H54 (cell line): ENCODE measurements at regions not wholly inside any gene's neighbourhood (a gene's known extent, or its start where the extent isn't known, plus 50 kb on each side); places are given as distances from the start of the nearest gene placed in this dataset.
"Not testable (repeated sequence)": the region's sequence is repeated elsewhere in the genome, so short reads cannot be mapped to it uniquely, and the experiment has no call there.

Source experiments
- DNase-seq: peaks from one replicate; pipeline ENCODE4 v3.0.0; 2011; ENCODE audit warnings: low spot score, mixed read lengths; ENCODE audit not compliant: insufficient read length
- FAIRE-seq: peaks from 3 replicates; lab custom pipeline; 2011; peaks lifted over from hg19 to GRCh38; lab: Jason Lieb, UNC
- POLR2A ChIP-seq: IDR thresholded peaks from 2 replicates; pipeline ENCODE4 v1.6.1; 2011; ENCODE audit warnings: low read depth, mild to moderate bottlenecking, low read length

DNA sequence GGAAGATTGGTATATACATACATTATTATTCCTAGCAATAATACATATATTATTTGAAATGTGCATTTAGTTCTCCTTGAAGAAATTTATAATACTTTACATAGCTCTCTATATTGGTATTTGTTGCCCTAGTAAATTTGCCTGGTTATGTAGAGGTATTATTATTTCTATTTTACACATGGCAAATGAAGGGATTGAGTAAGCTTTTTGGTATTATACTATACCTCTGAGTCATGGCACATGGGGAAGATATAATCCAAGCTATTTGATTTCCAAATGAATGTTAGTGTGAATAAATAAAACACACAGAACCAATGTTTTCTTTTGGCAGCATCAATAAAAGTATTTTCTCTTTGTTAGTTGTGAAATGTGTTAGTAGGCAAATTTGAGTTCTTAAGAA, 409.6 kb upstream of the SLC35B3 start:
- DNase-seq (no peak), FAIRE-seq (no peak)
- no peak for TF ChIP-seq POLR2A

DNA sequence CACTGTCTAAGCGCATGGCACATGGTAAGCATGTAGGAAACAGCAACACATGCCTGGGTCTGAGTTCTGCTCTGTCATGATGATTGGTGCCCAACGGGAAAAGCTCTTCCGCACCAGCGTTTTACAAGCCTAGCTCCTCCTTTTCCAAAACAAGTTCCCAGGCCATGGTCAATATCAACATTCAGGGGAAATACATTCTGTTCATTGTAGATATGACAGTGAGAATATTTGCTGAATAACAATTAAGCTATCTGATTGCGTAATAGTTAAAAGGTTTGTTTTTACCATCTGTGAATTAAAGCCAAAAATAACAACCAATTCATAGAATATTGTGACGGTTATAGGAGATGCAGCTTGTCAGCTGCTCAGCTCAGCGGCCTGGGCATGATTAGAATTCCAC, 404.3 kb upstream of the SLC35B3 start:
- DNase-seq, result no peak
- TF ChIP-seq POLR2A, result no peak
- no peak for FAIRE-seq

DNA sequence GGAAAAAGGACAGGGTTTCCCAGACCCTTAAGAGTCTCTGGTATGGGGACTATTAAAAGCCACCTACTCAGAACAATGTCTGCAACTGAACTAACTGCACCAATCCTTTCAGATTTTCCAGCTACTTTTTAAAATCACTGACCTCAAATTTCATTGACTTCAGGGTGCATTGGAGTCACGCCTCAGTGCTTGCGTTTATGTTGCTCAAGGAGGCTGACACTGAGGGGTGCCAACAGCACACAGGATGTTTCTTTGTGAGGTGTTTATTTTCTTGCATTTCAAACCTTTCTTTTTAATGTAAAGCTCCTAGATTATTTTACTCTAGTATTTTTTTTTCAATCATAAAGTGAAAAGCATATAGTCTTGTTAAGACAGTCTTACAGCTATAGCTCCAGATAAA, 402.0 kb upstream of the SLC35B3 start:
- no peak for TF ChIP-seq POLR2A
- no peak for FAIRE-seq
- no peak for DNase-seq

- FAIRE-seq, DNase-seq: not testable (repeated sequence)
Measured at GRCh38 chr6:8832695-8833094, 397.4 kb upstream of the SLC35B3 start.

GRCh38 chr6:8831366-8832152, 396.2 kb upstream of the SLC35B3 start:
- FAIRE-seq, result no peak
- DNase-seq, result no peak
- TF ChIP-seq POLR2A, result no peak

- DNase-seq (no peak), FAIRE-seq (no peak)
- no peak for TF ChIP-seq POLR2A
Measured at GRCh38 chr6:8830794-8831193, 395.4 kb upstream of the SLC35B3 start.

DNA sequence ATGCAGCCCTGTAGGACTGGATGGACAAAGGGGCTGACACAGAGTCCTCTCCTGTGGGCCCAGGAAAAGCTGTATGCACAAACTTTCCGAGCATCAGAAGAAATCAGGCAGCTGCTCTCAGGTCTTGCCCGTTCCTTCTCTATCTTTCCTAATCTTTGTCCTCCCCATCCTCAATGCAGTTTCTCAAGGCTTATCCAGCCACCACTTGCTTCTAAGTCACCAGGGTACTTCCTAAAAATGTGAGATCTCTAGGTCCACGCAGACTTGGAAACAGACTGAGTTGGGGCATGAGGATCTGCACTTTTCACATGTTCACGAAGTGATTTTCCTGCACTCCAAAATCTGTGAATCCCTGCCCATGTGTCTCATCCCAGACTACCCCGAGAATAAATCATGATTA, 394.5 kb upstream of the SLC35B3 start:
- DNase-seq (no peak), FAIRE-seq (no peak)
- no peak for TF ChIP-seq POLR2A

DNA sequence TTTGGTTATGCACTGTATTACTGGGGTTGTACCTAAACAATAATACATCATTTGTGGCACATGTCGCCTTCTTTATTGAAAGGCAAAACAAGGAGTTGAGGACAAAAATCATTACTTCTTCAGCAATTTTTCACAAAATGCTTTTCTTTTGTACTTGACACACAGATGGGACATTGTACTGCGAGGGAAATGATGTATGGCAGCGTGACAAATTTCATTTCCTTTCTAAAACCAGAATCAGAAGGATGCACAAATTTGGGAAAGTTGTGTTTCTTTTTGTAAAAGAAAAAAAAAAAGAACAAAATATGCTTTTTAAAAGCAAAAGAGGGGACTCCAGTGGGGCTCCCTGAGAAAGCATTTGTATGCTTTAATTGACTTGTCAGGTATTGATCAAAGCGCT, 394.0 kb upstream of the SLC35B3 start:
- no peak for FAIRE-seq
- DNase-seq, result no peak
- no peak for TF ChIP-seq POLR2A

DNA sequence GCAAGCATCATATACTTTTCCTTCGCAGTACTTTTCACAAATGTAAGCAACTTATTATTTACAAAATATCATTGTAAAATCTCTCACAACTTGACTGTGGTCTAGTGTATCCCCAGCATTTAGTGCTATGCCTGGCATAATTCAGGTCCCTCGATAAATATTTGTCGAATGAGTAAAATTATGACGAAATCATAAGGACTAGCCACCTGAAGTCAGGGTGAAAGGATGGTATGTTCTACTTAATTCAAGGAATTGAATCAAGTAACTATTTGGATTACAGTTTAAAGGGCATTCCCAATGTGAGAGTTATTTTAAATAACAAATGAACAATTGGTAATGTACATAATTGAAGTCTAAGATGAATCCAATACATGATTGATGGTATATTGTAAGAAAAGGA, 393.0 kb upstream of the SLC35B3 start:
- TF ChIP-seq POLR2A, result no peak

GRCh38 chr6:8825726-8826125, 390.4 kb upstream of the SLC35B3 start:
- DNase-seq (no peak), FAIRE-seq (no peak)
- TF ChIP-seq POLR2A, result no peak

More for the DNA sequence above, 393.0 kb upstream of the SLC35B3 start:
- DNase-seq, result no peak
- no peak for FAIRE-seq

GRCh38 chr6:8821981-8822381, 386.6 kb upstream of the SLC35B3 start:
- no peak for FAIRE-seq
- TF ChIP-seq POLR2A, result no peak
- no peak for DNase-seq

- DNase-seq (no peak), FAIRE-seq (no peak)
- TF ChIP-seq POLR2A, result no peak
Measured at GRCh38 chr6:8820313-8820712, 385.0 kb upstream of the SLC35B3 start.

- TF ChIP-seq POLR2A, result no peak
- no peak for DNase-seq
- no peak for FAIRE-seq
Measured at GRCh38 chr6:8819446-8819845, 384.1 kb upstream of the SLC35B3 start.

DNA sequence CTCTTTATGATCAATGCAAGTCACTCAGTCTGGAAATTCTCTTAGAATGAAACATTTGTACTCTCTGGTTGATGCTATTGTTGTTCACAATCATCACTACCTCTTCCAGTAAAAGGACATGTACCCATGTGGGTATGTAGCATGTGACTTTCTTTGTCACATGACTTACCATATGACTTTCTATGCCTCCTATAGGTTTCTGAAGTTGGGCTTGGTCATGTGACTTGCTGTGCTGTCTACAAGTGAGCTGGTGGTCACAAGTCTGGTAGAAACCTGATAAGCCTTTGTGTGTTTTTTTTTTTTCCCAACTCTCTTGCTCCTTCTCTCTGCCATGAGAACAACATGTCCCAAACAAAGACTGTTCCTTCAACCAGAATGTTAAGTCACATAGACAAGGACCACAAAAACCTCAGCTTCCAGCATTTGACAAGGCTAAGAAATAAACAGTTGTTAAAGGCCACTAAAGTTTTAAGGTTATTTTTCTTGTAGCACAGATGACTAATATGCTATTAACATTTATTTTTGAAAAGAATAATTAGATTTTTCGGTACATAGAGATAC, 379.2 kb upstream of the SLC35B3 start:
- DNase-seq (no peak), FAIRE-seq (no peak)
- TF ChIP-seq POLR2A, result no peak

DNA sequence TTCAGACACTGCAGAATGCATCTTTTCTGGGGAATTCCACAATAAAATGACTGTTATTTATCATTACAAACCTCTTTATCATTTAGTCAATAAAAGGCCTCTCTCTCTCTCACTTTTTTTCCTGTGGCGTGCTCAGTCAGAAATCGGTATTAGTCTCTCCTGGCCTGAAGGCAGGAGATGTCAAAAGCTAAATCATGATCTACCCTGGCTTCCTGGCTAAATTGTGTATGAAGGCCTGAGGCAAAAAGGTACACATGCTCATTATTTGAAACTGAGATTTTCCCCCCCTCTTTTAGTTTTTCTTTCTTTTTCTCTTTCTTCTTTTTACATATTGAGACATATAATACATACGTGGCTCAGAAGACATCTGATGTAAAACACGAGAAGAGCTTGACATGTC, 375.0 kb upstream of the SLC35B3 start:
- no peak for DNase-seq
- TF ChIP-seq POLR2A, result no peak
- FAIRE-seq, result no peak
